GM21526 (cell line): ENCODE measurements at regions not wholly inside any gene's neighbourhood (a gene's known extent, or its start where the extent isn't known, plus 50 kb on each side); places are given as distances from the start of the nearest gene placed in this dataset.
"Not testable (repeated sequence)": the region's sequence is repeated elsewhere in the genome, so short reads cannot be mapped to it uniquely, and the experiment has no call there.

Experiments used
- ATAC-seq: cut with Tn5 transposase; IDR thresholded peaks from one replicate; pipeline ENCODE4 v1.9.1; 2021; ENCODE audit warnings: moderate library complexity; ENCODE audit not compliant: unreplicated experiment, low FRiP score

DNA sequence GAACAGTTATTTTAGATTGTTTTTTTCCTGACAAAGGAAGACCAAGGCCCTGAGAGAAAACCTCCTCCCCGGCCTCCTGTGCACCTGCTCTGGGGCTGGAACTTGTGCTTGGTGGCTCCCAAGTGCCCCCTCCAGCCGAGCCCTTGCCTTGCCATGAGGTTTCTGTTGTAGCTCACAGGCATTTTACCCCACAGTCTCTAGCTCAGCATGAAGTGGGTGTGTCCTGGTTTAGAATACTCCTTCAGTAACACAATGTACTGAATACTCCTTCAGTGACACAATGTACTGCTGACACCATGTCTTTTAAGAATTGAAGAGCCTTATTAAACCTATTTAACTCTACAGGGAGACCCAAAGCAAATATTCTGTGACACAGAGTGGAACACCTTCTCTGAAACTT, 116.1 kb downstream of the OR4M2 start:
- ATAC-seq = not testable (repeated sequence)

GRCh38 chr15:22200417-22200816, 120.1 kb downstream of the OR4M2 start:
- ATAC-seq = not testable (repeated sequence)

DNA sequence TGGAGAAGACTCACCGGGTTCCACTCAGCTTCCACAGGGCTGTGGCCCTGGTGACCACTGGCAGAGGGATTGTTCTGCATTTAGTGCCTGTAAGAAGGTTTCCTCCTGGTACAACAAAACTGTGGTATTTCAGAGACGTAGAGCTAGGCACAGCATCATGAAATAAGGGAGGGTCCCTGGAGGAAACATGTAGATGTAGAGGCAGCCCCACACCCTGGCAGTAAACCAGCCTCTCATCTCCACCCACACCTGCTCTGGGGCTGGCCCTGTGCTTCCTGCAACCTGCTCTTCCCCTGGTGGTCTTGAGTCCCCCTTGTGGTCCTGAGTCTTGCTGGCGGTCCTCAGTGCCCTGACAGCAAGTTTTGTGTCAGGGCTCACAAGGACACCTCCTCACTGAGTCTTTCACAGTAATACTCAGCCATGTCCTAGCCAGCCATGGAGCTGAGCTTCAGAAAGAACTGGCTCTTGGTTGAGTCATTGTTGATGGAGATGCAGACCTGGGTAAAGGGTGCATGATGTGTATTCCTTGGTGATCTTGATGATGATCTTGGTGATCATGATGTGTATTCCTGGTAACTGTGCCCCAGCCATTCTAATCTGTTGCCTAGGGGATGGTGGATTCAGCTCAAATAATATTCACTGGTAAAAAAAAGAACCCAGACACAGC, 121.8 kb downstream of the OR4M2 start:
- not testable (repeated sequence) for ATAC-seq

GRCh38 chr15:22203208-22203607, 122.9 kb downstream of the OR4M2 start:
- not testable (repeated sequence) for ATAC-seq

DNA sequence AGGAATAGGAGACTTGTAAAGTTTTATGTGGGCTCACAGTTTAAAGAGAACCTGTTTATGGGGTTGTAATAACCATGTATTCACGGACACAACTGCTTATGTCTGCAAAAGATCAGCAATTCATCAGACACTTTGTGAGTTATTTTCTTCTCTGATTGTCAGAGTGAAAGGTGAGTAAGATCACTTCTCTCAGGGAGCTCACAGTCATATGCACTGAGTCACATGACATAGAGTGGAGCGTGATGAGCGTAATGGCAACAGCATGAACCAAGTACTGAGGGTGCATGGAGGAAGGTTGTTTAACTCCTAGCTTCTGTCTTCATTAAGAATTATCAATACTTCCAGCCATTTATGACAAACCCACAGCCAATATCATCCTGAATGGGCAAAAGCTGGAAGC, 128.8 kb downstream of the OR4M2 start:
- ATAC-seq = not testable (repeated sequence)

DNA sequence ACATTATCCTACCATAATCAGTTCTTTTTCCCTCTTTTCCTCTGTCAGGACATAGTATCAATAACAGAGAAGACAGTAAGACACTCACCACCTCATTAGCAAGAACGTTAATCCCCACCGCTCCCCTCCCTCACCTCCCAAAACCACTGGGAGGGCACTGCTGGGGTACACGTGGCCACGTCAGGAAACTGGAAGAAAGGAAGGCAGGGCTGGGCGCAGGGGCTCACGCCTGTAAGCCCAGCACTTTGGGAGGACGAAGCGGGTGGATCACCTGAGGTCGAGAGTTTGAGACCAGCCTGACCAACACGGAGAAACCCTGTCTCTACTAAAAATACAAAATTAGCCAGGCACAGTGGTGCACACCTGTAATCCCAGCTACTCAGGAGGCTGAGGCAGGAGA, 142.3 kb downstream of the OR4M2 start:
- ATAC-seq = not testable (repeated sequence)

DNA sequence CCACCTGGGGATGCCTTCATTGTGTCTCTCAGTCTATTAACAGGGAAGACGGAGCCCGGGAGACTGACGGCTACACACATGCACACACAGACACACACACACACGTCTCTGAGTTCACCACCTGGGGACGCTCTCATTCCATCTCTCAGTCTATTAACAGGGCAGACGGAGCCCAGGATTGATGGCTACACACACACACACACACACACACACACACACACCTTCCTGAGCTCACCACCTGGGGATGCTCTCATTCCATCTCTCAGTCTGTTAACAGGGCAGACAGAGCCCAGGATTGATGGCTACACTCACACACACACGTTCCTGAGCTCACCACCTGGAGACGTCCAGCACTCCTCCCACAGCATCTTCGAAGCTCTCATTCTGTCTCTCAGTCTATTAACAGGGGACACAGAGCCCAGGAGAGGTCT, 143.9 kb downstream of the OR4M2 start:
- ATAC-seq = no peak

GRCh38 chr15:22224961-22225360, 144.6 kb downstream of the OR4M2 start:
- ATAC-seq = not testable (repeated sequence)

DNA sequence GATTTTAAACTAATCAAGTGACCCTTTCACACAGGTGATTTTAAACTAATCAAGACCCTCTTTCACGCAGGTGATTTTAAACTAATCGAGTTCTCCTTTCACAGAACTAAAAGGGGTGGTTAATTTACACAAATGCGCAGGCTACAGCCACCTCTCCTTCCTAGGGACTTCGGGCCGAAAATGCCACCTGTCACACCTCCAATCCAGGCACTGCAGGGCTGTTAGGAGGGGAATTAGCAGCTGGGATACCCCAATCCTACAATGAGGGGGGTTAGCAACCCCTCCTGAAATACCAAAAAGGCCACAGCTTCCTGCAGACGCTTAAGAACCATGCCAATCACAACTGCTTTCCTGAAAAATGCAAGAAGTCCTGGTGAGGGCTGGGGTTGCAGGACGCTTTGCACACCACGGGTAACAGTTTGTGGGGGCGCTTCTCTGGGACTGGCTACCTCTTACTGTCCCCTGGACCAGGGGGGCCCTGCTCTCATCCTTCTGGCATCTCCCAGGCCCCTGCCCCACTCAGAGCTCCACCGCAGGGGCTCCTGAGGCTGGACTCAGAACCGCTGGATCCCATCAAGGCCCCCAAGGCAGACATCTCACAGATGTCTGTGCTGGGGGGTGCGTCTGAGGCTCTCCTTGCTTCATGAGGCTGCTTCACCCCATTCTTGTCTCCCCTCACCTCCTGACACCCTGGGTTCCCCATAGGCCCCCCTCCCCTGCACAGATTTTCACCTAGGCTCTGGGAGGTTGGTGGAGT, 145.9 kb downstream of the OR4M2 start:
- no peak for ATAC-seq

DNA sequence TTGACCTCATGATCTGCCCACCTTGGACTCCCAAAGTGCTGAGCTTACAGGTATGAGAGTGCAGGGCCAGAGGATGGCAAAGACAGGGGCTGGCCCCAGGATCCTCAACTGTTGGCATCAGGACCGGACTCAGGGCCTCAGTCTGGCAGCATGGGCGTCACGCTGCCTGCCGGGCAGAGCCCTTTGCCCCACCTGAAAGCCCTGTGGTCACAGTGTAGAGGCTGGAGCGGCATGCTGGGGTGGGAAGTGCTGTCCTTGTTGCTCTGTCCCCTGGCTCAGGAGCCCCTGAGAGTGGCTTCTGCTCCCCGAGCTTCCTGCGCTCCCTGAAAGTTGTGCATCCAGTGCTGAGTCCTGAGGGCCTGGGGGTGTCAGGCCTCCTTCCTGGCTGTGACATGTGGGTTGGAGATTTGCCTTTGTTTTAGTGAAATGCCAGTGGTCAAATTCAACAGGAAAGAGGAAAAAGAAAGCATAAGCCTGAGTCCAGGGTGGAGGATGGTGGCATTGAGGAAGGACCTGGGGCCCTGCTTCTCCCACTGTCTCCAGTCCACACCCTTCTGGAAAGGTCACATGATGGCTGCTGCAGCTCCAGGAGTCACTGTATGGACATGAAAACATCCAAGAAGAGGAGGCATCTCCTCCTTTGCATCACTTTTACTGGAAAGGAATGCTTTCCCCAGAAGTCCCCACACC, 147.2 kb downstream of the OR4M2 start:
- ATAC-seq = no peak

DNA sequence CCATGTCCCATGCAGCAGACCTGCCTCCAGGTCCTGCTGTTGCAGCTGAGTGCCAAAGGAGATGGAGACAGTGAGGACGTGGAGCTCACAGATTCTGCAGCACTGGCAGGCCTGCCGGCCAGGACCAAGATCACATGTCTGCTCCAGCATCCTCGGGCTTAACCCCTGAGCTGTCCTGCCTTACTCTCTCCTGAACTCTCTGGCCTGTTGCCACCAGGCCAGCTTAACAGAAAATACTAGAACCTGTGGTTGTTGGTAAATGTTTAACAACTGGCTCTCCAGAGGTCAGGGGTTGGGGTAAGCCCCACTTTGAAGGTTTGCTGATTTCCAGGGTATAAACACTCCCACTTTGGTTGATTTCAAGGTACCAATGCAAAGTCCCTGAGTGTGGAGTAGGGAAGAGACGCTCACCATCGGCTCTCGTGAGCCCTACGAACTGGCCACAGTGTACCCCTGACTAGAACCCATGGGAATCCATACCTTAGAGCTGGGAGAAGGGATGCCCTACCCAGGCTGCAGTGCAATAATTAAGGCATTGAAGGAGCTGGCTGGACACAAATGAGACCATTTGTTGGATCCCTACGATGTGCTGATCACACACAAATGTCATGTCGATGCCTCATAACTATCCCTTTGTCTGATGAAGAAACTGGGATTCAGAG, 147.9 kb downstream of the OR4M2 start:
- ATAC-seq = no peak

GRCh38 chr15:22229990-22230819, 149.9 kb downstream of the OR4M2 start:
- ATAC-seq = no peak

- ATAC-seq = no peak
Measured at GRCh38 chr15:22231603-22232002, 151.3 kb downstream of the OR4M2 start.

- ATAC-seq = no peak
Measured at GRCh38 chr15:22232675-22233074, 152.3 kb downstream of the OR4M2 start.

- not testable (repeated sequence) for ATAC-seq
Measured at GRCh38 chr15:22235261-22235930, 155.1 kb downstream of the OR4M2 start.

DNA sequence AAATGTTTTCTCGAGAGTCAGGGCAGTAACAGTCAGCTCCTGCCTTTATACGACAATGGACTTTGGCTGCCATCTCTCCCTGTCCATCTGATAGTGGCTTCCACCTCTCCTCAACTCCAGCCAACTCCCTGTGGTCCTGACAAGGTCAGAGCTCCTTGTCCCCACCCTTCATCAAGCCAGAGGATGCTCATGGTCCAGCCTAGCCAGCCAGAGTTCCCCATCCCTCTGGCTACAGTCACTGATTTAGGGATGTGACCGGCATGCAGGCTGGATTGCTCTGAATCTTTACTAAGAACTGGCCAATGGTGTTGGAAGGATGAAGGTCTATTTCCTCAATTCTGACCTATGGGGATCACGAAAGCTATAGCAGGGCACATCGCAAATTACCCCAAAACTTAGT, 156.1 kb downstream of the OR4M2 start:
- no peak for ATAC-seq

DNA sequence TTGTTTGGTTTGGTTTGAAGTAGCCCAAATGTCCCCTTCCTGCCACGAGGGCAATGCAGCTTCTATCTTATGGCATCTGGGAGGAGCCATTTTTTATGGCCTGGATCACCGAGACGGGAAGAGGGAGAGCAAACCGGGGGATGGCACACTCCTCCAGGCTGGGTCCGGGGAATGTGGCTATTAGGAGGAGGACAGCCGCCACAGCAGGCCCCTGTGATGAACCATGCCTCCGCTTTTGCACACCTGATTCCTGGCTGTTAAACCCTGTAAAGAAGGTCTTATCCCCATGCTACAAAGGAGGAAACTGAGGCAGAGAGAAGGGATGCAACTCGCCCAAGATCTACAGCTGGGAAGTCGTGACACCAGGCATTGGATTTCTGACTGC, 157.6 kb downstream of the OR4M2 start:
- ATAC-seq = no peak

GRCh38 chr15:22238276-22238958, 158.1 kb downstream of the OR4M2 start:
- not testable (repeated sequence) for ATAC-seq
